Mesothelial cell of epicardium (in vitro differentiated cells): ENCODE measurements at regions not wholly inside any gene's neighbourhood (a gene's known extent, or its start where the extent isn't known, plus 50 kb on each side); places are given as distances from the start of the nearest gene placed in this dataset.

Experiments used
- DNase-seq, 2 experiments: peaks; one replicate each; pipeline ENCODE4 v3.0.0; 2021; ENCODE audit warnings: low spot score in 2 of 2; ENCODE audit not compliant: unreplicated experiment in 2 of 2
- H3K27ac Mint-ChIP-seq: 2 replicates; pipeline ENCODE4 v1.8.0; 2021; ENCODE audit warnings: mixed read lengths
- H3K27me3 Mint-ChIP-seq: 2 replicates; pipeline ENCODE4 v1.8.0; 2021; ENCODE audit warnings: low read depth, mixed read lengths
- H3K36me3 Mint-ChIP-seq: 2 replicates; pipeline ENCODE4 v1.8.0; 2021; ENCODE audit warnings: mixed read lengths
- H3K4me1 Mint-ChIP-seq: 2 replicates; pipeline ENCODE4 v1.8.0; 2021; ENCODE audit warnings: mixed read lengths
- H3K4me3 Mint-ChIP-seq: 2 replicates; pipeline ENCODE4 v1.8.0; 2021; ENCODE audit warnings: mild to moderate bottlenecking, moderate library complexity, mixed read lengths
- H3K9me3 Mint-ChIP-seq: 2 replicates; pipeline ENCODE4 v1.8.0; 2021; ENCODE audit warnings: mixed read lengths
- CTCF ChIP-seq: fragments of 200-600 bp; sonication (generic); IDR thresholded peaks from one replicate; pipeline ENCODE4 v1.5.0; 2021; ENCODE audit warnings: antibody characterized with exemption; ENCODE audit not compliant: unreplicated experiment

- no peak for DNase-seq
- H3K4me3 Mint-ChIP-seq: no peak overlapping the region
Measured at GRCh38 chr19:28574212-28574611, 638.7 kb downstream of the UQCRFS1 start.

GRCh38 chr19:28569132-28570131 is 643.5 kb downstream of the UQCRFS1 start:
- Mint-ChIP-seq H3K27ac (no peak overlapping the region), H3K4me1 (no peaks in the 10 kb centered on the region), H3K36me3 (no peaks in the 10 kb centered on the region), H3K27me3 (peaks cover 4% of the 10 kb centered on the region), H3K9me3 (no peaks in the 10 kb centered on the region), H3K4me3 (no peak overlapping the region)
- no peak for DNase-seq
- no peak for TF ChIP-seq CTCF

More at GRCh38 chr19:28574212-28574611, 638.7 kb downstream of the UQCRFS1 start:
- Mint-ChIP-seq H3K36me3 (no peaks in the 10 kb centered on the region), H3K9me3 (no peaks in the 10 kb centered on the region), H3K27ac (no peak overlapping the region), H3K27me3 (peaks cover 4% of the 10 kb centered on the region), H3K4me1 (peaks cover 2% of the 10 kb centered on the region)
- no peak for TF ChIP-seq CTCF

DNA sequence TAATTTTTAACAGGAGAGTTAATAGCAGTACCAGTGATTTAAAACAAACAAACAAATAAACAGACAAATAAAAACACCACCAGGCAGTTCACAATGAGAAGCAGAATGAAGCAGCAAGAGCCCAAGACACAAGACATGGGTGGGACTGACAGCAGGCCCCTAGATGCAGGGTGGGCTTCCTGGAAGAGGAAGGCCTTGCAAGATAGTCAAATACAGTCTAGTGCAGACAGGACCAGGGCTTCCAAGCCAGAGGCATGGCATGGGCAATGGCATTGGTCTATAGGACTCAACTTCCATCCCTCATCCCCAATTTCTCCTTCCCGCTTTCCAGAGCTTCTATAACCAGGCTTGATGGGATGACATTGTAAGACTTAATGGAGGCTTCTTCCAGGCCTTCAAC is 645.1 kb downstream of the UQCRFS1 start:
- TF ChIP-seq CTCF: no peak
- no peaks in the 10 kb centered on the region for H3K36me3 Mint-ChIP-seq
- H3K27me3 Mint-ChIP-seq: no peaks in the 10 kb centered on the region
- H3K4me1 Mint-ChIP-seq: no peaks in the 10 kb centered on the region
- H3K4me3 Mint-ChIP-seq: no peak overlapping the region
- no peak for DNase-seq
- no peak overlapping the region for H3K27ac Mint-ChIP-seq
- H3K9me3 Mint-ChIP-seq: no peaks in the 10 kb centered on the region

GRCh38 chr19:28563964-28564921 is 648.7 kb downstream of the UQCRFS1 start:
- DNase-seq: no peak
- Mint-ChIP-seq H3K27ac (no peak overlapping the region), H3K4me1 (no peaks in the 10 kb centered on the region), H3K36me3 (no peaks in the 10 kb centered on the region), H3K27me3 (peaks cover 13% of the 10 kb centered on the region), H3K4me3 (no peak overlapping the region), H3K9me3 (no peaks in the 10 kb centered on the region)
- TF ChIP-seq CTCF: no peak

DNA sequence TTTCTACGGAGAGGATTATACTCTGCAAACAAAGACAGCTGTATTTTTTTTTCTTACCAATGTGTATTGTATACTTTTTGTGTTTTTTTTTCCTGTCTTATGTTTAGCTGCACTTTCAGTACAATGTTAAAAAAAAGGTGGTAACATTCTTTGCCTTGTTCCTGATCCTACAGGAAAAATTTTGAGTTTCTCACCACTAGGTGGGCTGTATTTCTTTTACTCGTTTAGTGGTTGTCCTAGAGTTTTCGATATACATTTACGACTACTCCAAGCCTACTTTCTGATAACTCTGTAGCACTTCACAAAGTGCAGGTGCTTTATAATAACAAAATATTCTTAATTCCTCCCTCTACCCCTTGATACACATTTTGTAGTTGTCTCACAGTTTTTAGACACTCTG is 652.2 kb downstream of the UQCRFS1 start:
- no peaks in the 10 kb centered on the region for H3K9me3 Mint-ChIP-seq
- DNase-seq: no peak
- peaks cover 13% of the 10 kb centered on the region for H3K27me3 Mint-ChIP-seq
- H3K27ac Mint-ChIP-seq: no peak overlapping the region
- H3K4me1 Mint-ChIP-seq: no peaks in the 10 kb centered on the region
- TF ChIP-seq CTCF: no peak
- no peak overlapping the region for H3K4me3 Mint-ChIP-seq
- H3K36me3 Mint-ChIP-seq: no peaks in the 10 kb centered on the region
